Peyer's patch (tissue), 4 donors: ENCODE measurements at regions not wholly inside any gene's neighbourhood (a gene's known extent, or its start where the extent isn't known, plus 50 kb on each side); places are given as distances from the start of the nearest gene placed in this dataset.

Experiments used
- DNase-seq, 3 donors: peaks; one replicate each; pipeline ENCODE4 v3.0.0-alpha.2; 2017 to 2019
- H3K27ac ChIP-seq, 4 donors: fragments of 200-600 bp; sonication (generic); one replicate each; pipeline ENCODE4 v1.5.1; 2016 to 2019
- H3K27me3 ChIP-seq, 2 donors: fragments of 200-600 bp; sonication (generic); one replicate each; pipeline ENCODE4 v1.5.1; 2019
- H3K36me3 ChIP-seq, 3 donors: fragments of 200-600 bp; sonication (generic); one replicate each; pipeline ENCODE4 v1.5.1; 2016 to 2019
- H3K4me1 ChIP-seq, 4 donors: fragments of 200-600 bp; sonication (generic); one replicate each; pipeline ENCODE4 v1.5.1; 2016 to 2019
- H3K4me3 ChIP-seq, 4 donors: fragments of 200-600 bp; sonication (generic); 1 replicate in 3 of 4; 2 replicates in 1 of 4; pipeline ENCODE4 v1.5.1; 2016 to 2019; ENCODE audit warnings: mild to moderate bottlenecking in 1 of 4
- H3K9me3 ChIP-seq, 4 donors: fragments of 200-600 bp; sonication (generic); one replicate each; pipeline ENCODE4 v1.5.1; 2016 to 2019; ENCODE audit warnings: mild to moderate bottlenecking in 1 of 4
- POLR2A ChIP-seq, 2 donors: fragments of 450-650 bp; IDR thresholded peaks; one replicate each; pipeline ENCODE4 v1.5.1; 2017; ENCODE audit warnings: antibody characterized with exemption in 2 of 2, mild to moderate bottlenecking in 2 of 2, moderate library complexity in 2 of 2
- TF ChIP-seq, protein P1 (sequence below), 6 experiments: fragments of 450-650 bp in 4 of 6; fragments of 200-600 bp in 2 of 6; sonication (generic) in 1 of 6; IDR thresholded peaks; one replicate each; pipeline ENCODE4 v1.5.1; 2017 to 2019; ENCODE audit warnings: antibody characterized with exemption in 6 of 6, mild to moderate bottlenecking in 3 of 6, moderate library complexity in 1 of 6

DNA sequence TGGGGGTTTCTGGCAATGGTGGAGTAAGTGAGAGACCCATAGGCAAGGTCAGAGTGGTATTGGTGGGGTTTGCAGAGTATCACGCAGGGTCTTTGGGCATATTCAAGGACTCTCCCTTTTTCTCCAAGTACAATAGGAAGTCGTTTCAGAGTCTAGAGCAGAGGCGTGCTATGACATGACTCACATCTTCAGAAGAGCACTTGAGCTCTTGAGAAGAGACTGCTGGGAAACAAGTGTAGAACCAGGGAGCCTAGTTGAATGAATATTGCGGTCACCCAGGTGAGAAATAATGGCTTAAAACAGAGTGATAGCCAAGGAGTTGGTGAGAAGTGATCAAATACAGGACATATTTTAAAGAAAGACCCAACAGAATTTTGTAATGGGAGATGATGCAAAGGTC is 813.4 kb downstream of the TLE1 start:
- Histone ChIP-seq H3K4me3 (no peak overlapping the region), H3K4me1 (no peaks in the 10 kb centered on the region), H3K27ac (no peak overlapping the region), H3K9me3 (no peaks in the 10 kb centered on the region), H3K27me3 (no peaks in the 10 kb centered on the region), H3K36me3 (no peaks in the 10 kb centered on the region)
- DNase-seq, result no peak
- TF ChIP-seq, protein P1, sequence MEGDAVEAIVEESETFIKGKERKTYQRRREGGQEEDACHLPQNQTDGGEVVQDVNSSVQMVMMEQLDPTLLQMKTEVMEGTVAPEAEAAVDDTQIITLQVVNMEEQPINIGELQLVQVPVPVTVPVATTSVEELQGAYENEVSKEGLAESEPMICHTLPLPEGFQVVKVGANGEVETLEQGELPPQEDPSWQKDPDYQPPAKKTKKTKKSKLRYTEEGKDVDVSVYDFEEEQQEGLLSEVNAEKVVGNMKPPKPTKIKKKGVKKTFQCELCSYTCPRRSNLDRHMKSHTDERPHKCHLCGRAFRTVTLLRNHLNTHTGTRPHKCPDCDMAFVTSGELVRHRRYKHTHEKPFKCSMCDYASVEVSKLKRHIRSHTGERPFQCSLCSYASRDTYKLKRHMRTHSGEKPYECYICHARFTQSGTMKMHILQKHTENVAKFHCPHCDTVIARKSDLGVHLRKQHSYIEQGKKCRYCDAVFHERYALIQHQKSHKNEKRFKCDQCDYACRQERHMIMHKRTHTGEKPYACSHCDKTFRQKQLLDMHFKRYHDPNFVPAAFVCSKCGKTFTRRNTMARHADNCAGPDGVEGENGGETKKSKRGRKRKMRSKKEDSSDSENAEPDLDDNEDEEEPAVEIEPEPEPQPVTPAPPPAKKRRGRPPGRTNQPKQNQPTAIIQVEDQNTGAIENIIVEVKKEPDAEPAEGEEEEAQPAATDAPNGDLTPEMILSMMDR (IDR thresholded peaks at IDR 0.05), result no peak
- no peak for TF ChIP-seq POLR2A (IDR thresholded peaks at IDR 0.05)

DNA sequence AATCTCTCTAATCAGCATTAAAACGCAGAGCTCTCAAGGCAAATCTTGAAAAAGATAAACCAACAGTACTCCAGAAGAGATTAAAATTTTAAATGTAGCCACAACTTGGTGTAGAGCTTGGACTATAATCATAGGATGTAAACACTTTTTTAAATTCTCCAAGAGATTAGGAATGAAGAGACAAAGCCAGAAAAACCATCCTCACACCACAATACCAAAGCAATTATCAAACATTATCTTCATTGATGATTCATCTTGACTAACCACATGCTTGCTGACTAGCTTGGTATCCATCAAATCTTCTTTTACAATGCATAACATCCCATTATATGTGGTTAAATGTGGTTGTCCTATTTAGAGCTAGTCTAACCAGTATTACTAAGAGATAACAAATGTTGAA is 815.1 kb downstream of the TLE1 start:
- H3K4me1 ChIP-seq, result no peaks in the 10 kb centered on the region
- H3K9me3 ChIP-seq, result peaks cover 0 to 3% (median 0%) of the 10 kb centered on the region in 4 donors
- no peak overlapping the region for H3K4me3 ChIP-seq
- DNase-seq, result no peak
- TF ChIP-seq, protein P1 (IDR thresholded peaks at IDR 0.05), result no peak
- TF ChIP-seq POLR2A (IDR thresholded peaks at IDR 0.05), result no peak
- H3K27ac ChIP-seq, result no peak overlapping the region
- no peaks in the 10 kb centered on the region for H3K36me3 ChIP-seq
- H3K27me3 ChIP-seq, result no peaks in the 10 kb centered on the region

DNA sequence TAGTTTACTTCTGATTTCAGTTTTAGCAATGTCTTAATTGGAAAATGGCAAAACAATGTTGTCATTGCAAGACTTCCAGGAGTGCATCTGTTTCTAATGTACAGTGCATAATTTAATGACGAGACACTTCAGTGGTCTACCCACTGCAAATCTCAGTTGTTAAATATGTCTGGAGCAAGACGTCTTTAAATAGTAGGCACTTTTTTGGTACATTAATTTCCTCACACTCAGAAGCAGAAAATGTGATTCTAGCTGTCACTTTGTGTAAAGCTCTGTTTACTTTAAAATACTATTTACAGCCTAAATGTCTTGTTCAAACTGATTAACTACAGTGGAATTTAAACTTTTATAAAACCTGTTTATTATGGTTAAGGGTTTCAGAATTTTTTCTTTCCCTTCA is 815.5 kb downstream of the TLE1 start:
- H3K9me3 ChIP-seq, result peaks cover 0 to 3% (median 0%) of the 10 kb centered on the region in 4 donors
- DNase-seq, result no peak
- H3K4me3 ChIP-seq, result no peak overlapping the region
- H3K36me3 ChIP-seq, result no peaks in the 10 kb centered on the region
- no peaks in the 10 kb centered on the region for H3K27me3 ChIP-seq
- no peaks in the 10 kb centered on the region for H3K4me1 ChIP-seq
- no peak overlapping the region for H3K27ac ChIP-seq
- no peak for TF ChIP-seq POLR2A (IDR thresholded peaks at IDR 0.05)
- TF ChIP-seq, protein P1 (IDR thresholded peaks at IDR 0.05), result no peak

DNA sequence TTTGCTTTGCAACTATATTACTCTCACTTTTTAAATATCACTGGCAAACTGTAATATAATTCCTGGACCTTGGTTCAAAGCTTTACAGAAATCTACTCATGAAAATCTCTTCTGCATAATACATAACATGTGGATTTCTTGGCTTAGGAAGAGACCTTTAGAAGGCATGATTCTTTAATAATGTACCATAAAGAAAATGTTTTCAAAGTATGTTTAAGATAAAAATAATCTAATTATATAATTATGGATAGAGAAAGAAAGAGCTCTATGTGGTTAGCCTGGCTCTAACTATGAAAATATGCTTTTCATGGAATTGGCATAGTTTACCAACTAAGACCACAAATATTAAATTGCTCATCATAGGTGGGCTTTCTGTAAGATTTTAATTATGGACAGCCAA is 817.8 kb downstream of the TLE1 start:
- Histone ChIP-seq H3K27me3 (no peaks in the 10 kb centered on the region), H3K36me3 (no peaks in the 10 kb centered on the region)

DNA sequence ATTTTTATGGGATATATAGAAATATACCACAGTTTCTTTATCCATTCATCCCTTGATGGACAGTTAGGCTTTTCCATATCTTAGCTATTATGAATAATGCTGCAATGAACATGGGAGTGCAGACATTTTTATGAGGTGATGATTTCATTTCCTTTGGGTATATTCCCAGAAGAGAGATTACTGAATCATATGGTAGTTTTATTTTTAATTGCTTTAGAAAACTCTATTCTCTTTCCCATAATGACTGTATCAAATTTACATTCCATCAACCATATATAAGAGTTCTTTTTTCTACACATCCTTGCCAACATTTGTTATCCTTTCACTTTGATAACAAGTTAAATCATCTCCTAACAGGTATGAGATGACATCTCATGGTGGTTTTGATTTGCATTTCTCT is 821.6 kb downstream of the TLE1 start:
- Histone ChIP-seq H3K4me3 (no peak overlapping the region), H3K27me3 (no peaks in the 10 kb centered on the region), H3K4me1 (no peaks in the 10 kb centered on the region), H3K27ac (no peak overlapping the region), H3K36me3 (no peaks in the 10 kb centered on the region), H3K9me3 (peaks cover 0 to 3% (median 0%) of the 10 kb centered on the region in 4 donors)
- no peak for TF ChIP-seq POLR2A (IDR thresholded peaks at IDR 0.05)
- TF ChIP-seq, protein P1 (IDR thresholded peaks at IDR 0.05), result no peak
- no peak for DNase-seq

More for the DNA sequence above, 817.8 kb downstream of the TLE1 start:
- Histone ChIP-seq H3K27ac (no peak overlapping the region), H3K4me3 (no peak overlapping the region), H3K4me1 (no peaks in the 10 kb centered on the region), H3K9me3 (peaks cover 0 to 3% (median 0%) of the 10 kb centered on the region in 4 donors)
- no peak for DNase-seq
- no peak for TF ChIP-seq POLR2A (IDR thresholded peaks at IDR 0.05)
- TF ChIP-seq, protein P1 (IDR thresholded peaks at IDR 0.05), result no peak
